GDM1 (cell line): ENCODE measurements at regions not wholly inside any gene's neighbourhood (a gene's known extent, or its start where the extent isn't known, plus 50 kb on each side); places are given as distances from the start of the nearest gene placed in this dataset.

Source experiments
- DNase-seq: peaks from one replicate; lab custom pipeline; 2025; lab: John Stamatoyannopoulos, UW

DNA sequence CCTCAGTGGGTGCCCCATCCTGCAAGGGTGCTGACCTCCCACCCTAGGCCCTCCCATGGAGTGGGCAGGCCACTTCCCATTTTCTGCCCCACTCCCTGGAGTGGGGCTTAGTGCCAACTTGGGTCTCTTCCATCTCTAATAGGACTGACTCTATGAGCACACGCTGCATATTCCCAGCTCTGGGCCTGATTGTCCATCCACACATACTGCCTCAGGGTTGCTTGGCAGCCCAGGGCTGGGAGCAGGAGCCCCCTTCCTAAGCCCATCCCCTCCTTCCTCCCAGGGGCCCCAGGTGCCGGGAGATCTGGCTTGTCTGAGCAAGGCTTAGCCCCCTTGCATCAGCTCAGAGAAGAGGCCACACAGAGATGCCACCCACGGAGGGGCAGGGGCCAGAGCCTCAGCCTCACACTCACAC, 55.1 kb downstream of the PJA1 start:
- DNase-seq, result no peak

DNA sequence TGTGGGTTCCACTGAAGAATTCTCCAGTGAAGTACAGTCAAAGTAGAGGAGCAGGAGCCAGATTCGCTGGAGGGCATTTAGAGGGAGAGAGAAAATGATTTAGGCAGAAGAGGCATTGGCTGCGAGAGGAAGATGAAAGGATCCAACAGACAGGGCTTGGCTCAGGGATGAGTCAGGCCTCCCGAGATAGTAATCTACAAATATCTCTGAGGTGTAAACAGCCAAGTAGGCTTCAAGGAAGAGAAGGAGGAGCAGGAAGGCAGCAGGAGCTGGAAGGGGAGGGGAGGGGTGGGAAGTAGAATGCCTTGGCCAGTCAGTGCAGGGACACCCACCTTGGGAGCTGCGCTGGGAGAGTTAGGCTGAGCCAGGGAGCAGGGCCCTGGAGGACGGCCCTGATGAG, 55.5 kb downstream of the PJA1 start:
- no peak for DNase-seq

DNA sequence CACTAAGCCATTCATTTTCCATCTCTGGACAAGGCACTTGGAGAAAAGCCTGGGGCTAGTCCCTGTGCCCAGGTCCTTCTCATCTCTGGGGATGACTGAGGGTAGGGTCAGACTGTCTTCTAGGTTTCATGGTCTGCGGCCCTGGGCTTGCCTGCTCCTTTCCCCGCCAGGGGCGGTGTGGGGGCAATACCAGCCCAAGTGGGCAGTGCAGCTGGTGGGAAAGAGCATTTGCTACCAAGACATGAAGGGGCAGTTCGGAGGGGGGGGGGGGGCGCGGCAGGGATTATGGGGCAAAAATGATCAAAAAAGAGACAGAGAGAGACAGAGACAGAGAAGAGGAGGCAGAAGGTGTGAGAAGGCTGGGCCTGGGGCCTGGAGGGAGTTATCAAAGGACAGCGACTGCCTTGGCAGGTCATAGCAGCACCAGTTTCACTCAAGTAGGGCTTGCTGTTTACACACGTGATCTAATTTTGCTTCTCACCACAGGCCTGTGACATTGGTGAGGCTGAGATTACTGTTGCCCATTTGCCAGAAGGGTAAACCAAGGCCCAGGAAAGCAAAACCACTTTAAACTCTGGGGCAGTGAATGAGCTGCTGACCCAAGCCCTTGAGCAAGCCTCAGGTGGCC, 56.1 kb downstream of the PJA1 start:
- DNase-seq, result no peak

DNA sequence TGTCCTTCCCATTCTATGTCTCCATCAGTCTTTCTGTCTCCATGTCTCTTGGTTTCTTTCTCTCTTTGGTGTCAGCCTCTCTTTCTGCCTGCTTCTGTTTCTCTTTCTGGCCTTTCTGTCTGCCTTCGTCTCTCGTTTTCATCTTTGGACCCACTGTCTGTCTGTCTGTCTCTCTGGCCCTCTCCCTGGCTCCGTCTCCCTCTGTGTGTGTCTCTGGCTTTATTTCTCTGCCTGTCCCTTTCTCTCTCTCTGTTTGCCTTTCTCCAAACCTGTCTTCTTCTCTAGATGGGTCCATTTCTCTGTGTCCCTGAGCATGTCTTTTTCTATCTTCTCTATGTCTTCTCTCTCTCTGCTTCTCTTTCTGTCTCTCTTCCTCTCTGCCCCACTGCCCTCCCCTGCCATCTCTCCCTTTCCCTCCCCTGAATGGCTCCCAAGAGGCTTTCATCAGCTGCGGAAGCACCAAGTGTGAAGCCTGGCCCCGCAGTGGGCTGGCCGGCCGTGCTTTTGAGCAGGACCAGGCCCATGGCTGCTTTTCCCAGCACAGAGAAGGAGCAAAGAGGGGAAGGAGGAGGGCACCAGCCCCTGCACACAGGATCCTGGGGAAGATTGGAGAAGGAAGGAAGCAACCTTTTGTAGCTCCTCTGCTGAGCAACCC, 57.4 kb downstream of the PJA1 start:
- DNase-seq, result no peak

DNA sequence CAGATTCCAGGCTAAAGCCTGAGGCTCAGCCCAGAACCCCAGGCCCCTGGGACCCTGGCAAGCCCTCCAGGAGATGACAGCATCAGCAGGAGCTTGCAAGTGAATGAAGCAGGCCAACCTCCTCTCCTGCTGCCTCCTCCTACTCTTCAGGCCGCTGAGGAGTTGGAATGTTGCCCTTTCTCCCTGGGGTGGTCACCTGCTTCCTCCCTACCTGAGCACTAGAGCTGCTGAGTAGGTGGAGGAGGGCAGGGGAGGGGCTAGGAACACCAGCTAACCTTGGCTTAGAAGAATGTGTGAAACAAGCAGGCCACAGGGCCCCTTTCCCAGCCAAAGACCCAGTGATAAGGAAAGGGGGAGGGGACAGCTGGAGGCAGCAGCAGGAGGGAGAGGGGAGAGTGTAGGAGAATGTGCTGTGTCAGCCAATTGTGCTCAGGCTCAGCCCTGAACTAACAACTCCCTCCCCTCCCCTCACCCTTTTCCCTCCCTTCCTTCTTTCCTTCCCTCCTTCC, 58.0 kb downstream of the PJA1 start:
- DNase-seq, result no peak

DNA sequence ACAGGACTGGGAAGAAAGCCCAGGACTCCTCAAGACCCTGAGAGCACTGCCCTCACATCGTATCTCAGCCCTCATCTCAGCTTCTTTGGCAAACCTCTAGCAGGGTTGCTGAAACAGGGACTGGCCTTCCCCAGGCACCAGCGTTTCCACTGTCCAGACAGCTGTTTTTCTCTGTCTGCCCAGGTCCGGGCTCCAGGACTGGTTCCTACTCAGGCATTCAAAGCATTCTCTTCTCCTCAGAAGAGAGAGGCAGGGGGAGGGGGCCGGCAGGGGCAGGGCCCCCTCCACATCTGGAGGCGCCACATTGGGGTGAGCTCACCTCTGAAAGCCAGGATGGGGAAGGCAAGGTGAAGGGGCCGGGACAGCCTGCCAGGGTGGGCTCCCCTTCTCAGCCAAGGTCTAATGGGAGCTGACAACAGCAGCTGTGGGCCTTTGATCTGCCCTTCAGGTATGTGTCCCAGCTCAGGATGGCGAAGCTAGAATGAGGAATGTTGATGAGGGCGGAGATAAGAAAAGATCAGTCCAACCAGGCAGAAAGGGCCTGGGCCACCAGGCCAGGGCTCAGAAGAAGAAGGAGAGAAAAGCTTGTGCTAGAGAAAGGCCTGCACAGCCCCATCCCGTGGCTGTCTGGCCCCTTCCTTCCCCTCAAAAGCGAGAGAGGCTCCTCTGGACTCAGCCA, 60.4 kb downstream of the PJA1 start:
- DNase-seq, result no peak

DNA sequence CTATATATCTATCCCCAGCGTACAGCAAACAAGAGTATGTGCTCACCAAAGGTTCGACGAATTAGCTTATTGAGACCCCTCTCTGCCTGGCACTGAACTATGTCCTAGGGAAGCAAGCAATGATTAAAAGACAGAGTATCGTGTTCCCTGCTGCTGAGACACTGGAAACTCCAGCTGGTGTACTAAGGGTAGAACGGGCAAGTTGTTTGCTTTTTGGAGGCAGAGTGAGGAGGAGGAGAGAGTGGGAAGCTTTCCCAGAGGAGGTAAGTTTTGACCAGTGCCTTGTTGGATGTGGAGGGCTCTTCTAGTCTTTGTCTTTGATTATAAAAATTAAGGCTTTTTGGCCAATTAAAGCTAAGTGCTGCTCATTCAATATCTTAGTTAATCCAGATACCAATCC, 61.7 kb downstream of the PJA1 start:
- no peak for DNase-seq

DNA sequence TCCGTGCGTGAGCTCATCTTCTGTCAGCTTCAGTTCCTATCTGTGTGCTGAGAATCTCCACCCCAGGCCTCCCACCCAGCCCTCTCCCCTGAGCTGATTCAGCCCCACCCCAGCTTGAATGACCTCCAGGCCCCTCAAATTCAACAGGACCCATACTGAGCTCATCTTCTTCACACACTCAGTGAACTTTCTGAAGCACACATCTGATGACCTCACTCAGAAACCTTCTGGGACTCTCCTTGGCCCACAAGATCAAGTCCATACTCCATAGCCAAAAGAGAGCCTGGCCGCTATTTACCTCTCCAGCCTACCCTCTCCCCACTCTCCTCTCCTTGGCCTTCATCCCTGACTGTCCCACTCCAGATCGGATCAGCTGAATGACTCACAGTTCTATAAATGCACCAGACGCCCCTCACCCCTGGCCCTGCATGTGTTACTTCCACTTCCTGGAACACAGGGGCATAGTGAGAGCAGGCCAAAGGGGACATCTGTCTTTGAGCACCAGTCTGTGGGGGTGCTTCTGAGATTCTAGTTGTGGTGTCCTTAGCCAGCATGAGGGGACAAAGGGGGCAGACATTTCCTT, 62.5 kb downstream of the PJA1 start:
- no peak for DNase-seq

DNA sequence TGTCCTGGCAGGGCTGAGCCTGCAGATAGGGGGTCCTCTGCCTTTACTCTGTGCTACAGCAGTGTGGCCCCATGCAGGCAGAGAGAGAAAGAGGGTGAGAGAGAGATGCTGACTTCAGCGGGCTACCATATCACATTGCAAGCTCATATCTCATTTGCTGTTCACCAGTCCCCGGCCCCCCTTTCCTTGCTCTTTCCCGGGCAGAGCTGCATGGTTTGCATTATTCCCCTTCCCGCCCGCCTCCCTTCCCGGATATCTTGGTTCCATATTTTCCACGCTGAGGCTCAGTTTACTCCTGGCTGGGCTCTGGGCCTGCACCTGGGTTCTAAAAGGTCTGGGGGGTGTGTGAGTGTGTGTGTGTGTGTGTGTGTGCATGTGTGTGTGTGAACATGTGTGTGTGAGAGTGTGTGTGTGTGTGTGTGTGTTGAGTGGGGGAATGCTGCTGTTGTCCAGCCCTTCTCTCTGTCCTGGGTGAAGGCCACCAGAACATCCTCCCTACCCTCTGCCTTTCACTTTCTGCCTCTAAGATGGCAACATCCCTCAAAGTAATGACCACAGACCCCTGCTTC, 63.5 kb downstream of the PJA1 start:
- DNase-seq, result no peak

DNA sequence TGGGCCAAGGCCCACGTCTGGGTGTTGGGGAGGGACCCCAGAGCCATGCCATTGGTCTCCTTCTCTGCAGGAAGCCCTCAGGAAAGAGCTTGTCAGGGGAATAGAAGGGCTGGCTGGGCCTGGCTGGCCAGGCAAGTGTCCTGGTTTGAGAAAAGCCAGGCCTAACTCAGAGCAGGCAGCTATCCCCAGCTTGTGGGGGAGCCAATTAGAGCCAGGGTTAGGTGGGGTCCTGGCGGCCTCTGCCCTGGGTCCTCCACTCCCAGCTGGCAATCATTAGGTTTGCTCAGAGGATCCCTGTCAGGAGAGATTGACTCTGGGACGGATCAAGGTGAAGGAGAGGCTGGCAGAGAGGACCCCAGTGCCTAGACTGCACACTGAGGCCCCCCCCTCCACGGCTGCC, 64.8 kb downstream of the PJA1 start:
- no peak for DNase-seq

DNA sequence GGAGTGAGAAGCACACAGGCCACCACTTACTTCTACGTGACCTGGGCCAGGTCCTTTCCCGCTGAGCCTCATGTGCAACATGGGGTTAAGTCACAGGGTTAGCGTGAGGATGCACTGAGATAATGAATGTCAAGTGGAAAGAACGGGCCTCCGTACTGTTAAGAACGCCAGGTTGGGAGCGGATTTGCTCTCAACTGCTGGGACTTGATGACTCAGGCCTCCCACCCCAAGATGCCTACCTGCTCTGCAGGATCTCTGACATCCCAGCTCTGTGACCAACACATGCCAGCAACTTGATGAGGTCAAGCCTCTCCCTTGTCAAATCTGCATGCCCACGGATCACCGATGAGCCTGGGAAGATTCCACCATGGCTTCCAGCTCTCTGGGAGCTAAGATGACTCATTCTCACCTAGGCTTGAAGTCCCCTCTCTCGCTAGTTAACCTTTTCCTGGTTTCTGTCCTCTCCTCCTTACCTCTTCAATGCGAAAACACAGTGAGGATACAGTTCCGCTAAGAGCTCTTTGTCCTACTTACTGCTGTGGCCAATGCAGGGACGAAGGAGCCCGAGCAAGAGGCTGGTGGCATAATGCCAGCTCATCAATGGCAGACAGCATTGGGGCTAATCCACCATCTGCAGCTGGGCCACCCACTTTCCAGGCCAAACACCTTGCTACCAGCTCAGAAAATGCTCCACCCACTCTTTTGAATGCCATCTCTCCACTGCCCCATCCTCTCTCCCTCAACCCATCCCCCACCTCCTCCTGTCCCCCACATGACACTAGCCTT, 67.6 kb downstream of the PJA1 start:
- DNase-seq, result no peak

DNA sequence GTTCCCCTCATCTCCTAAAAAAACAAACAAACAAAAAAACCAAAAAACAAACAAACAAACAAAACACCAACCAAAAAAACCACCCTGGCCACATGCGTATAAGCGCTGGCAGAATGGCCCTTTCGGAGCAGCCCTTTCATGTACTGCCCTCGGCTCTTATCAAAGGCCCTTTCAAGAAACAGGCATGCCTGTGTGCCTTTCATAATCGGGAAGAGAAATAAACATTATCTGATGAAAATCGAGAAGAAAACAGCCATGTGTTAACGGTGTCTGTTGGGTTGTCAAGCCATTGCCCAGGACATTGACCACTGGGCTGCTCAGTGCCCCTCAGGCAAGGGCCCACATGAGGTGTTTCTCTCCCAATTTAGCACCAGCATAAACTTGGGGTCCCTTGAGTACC, 68.3 kb downstream of the PJA1 start:
- DNase-seq, result no peak

DNA sequence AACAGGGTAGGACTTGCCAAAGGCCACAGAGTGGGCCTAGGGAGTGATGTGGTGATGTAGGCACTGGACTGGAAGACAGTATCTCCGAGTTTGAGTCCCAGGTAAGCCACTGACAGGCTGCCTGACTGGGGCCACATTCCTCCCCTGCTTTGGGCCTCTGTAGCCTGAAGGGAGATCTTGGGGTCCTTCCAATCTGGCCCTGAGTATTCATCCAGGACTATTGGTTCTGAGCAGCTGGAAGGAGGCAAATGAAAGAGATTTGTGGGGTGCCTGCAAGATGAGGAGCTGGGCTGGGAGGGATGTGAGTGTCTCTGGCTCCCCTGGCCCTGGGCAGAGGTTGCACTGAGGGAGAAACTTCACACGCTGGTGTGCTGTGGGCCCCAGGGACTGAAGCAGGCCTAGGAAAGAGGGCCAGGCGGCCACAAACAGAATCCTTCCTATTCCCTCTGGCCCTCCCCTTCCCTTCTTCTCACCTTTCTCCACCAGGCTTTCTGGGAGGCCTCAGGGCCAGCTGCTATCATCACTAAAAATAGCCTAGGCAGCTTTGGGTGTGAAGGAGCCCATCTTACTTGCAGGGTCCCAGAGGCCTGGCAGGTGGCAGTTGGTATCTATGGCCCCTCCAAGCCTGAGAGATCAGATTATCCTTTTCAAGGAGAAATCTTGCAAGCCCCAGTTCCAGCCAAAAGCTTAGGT, 70.1 kb downstream of the PJA1 start:
- DNase-seq, result no peak

DNA sequence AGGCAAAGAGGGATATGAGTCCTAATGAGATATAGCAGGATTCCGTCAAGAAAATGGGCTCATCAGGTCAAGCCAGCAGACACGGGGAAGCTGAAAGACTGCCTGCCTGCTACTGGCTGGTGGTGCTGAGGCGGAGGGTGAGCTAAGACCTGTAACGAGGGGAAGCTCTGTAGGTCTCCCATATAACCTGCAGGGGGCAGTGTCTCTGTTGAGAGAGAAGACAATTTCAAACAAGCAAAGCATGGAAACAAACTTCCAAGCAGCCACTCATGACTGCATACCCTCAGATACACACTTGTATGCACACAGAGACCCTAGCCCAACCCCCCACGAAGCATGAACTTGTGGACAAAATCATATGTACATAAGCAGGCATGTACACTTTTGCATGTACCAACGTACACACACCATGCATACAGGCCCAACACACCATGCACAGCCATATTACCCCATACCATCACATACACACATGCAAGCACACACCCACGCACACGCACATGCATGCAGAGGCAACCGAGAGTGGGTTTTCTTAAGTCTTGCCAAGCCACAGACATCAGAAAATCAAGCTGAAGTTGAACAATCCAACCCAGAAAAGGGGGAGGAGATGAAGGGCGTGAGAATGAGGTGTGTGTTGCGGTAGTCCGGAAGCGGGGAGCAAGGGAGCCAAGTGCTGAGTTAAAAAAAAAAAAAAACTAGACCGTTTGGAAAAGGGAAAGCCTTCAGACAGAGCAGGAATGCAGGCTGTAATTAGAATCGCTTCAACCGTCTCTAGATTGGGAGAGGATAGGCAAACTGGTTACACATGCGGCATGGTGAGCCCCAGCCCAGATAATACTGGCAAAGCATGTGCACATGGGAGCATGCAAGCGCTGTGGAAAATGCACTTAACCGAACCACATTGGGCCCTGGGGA, 71.0 kb downstream of the PJA1 start:
- DNase-seq, result peak; percentile 26

DNA sequence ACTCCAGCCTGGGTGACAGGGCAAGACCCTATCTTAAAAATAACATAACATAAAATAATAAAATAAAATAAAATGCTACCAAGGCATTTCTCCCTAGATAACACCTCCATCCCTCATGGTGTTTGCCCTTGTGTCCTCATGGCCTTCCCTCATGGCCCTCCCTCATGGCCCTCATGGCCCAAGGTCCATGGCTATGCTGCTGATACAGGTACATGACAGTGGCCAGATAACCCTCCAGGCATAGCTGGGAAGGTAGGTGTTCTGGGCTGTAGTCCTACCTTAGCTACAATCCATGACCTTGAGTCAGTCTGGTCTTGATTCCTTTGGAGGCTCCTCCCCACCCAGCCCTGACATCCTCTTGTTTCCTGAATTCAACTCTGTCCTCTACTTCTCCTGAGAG, 75.2 kb downstream of the PJA1 start:
- DNase-seq, result no peak

DNA sequence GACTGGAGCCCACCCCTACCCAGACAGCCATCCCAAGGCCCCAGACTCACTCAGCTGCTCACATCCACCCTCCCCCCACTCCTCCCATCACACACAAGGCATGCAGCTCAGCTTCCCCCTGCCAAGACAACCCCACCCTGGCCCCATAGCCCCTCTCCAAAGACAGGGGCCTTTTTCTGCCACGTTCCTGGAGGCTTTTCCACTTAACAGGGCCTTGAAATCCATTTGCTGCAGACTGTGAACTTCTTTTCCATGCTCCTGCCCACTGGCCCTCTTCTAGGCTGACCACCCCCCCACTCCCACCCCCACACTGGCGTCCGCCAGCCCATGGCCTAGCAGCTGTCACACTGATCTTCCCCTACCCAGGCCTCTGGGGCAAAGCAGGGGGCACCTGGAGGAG, 76.0 kb downstream of the PJA1 start:
- no peak for DNase-seq

DNA sequence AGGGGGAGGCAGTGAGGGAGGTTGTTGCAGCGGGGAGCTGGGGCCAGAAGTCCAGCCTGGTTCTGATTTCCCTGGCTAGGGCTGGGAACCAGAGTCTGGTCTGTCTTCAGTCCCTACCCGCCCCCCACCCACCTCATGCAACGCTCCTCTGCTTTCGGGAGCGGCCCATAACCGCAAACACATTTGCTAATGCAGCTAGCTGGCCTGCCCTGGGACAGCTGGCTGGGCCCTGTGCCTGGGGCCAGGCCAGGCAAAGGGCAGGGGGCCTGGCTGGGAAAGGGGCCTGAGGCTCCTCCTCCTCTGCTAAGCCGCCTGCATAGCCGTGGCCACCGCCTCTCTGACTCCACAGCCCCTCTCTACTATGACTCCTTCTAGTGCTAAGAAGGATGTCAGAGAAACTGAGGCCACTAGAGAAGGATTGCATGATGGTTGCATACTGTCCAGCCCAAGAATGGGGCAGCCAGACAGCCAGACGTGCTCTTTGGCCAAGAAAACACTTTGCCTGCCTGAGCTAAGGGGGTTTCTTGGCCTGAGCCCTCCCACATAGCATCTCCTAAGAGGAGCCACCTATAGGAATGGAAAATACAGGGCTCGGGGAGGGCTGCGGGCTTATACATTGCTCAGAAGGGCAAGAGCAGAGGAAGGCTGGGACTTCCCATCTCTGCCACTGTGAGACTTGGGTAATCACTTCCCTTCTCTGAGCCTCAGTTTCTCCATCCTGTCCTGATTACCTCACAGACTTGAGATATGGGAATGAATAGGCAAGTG, 76.9 kb downstream of the PJA1 start:
- no peak for DNase-seq

DNA sequence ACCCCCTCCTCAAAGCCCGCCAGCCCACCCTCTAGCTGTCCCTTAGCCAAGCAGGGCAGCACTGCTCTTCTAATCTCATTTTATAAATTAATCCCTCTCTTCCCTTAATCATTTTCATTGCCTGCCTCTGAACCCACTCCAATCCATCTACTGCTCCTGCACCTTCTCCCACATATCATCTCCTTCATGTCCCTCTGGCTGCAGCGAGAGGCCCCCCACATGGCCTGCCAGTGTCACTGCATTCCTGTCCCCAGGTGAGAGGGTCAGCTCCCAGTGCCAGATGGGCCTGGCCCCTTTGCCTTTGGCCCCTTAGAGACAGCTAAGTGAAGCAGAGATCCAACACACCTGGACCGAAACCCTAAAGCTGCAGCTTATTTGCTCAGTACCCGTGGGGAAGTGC, 79.4 kb downstream of the PJA1 start:
- no peak for DNase-seq

DNA sequence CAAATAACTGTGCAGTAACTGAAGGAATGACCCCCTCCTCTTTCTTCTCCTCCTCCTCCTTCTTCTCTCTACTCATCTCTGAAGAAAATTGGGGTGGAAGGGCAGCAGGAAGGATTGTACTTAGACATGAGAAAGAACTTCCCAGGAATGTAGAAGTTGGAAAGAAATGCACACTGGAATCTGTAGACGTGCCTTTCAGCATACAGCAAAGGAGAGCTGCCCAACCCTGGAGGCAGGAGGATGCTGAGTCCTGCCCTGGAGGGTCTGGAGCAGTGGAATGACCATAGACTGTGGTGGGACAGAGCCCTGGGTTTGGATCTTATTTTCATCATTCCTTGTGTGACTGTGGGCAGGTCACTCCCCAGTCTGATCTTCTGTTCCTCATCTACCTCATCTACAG, 80.1 kb downstream of the PJA1 start:
- DNase-seq, result no peak
